GM12878 (cell line): ENCODE measurements at regions not wholly inside any gene's neighbourhood (a gene's known extent, or its start where the extent isn't known, plus 50 kb on each side); places are given as distances from the start of the nearest gene placed in this dataset.

Experiments used
- BHLHE40 ChIP-seq, 2 experiments: fragments of 450-650 bp in 1 of 2; IDR thresholded peaks; 2 replicates each; pipeline ENCODE4 v1.6.1; 2011 to 2017; ENCODE audit warnings: low read depth in 2 of 2, borderline replicate concordance in 1 of 2, improper control_type of control experiment in 1 of 2, low read length in 1 of 2, mild to moderate bottlenecking in 1 of 2
- CBFB ChIP-seq: IDR thresholded peaks from 2 replicates; pipeline ENCODE4 v1.6.1; 2016; ENCODE audit warnings: antibody characterized with exemption, low read depth
- CEBPB ChIP-seq, 2 experiments: fragments of 150-350 bp in 1 of 2; IDR thresholded peaks; 2 replicates each; pipeline ENCODE4 v1.6.1; 2012 to 2014; ENCODE audit warnings: low read depth in 2 of 2, low read length in 2 of 2, borderline replicate concordance in 1 of 2, inconsistent platforms in 1 of 2
- CTCF ChIP-seq, 3 experiments: IDR thresholded peaks in 2 of 3; conservative IDR thresholded peaks in 1 of 3; 2 replicates each; pipeline ENCODE4 v1.5.1; 2011; ENCODE audit warnings: low read depth in 3 of 3, low read length in 3 of 3, mild to moderate bottlenecking in 3 of 3, control low read depth in 2 of 3, moderate library complexity in 2 of 3, inconsistent platforms in 1 of 3, mixed read lengths in 1 of 3; ENCODE audit not compliant: control insufficient read depth in 2 of 3, insufficient read depth in 1 of 3; ENCODE audit errors: extremely low read depth in 1 of 3
- MAX ChIP-seq: IDR thresholded peaks from 2 replicates; pipeline ENCODE4 v1.6.1; 2012; ENCODE audit warnings: low read depth, low read length, improper control_type of control experiment
- POLR2AphosphoS2 ChIP-seq: IDR thresholded peaks from 2 replicates; pipeline ENCODE4 v1.6.1; 2011; ENCODE audit warnings: low read depth, mild to moderate bottlenecking, low read length, improper control_type of control experiment, moderate library complexity
- PRDM15 ChIP-seq: fragments of 450-650 bp; formaldehyde crosslinking; IDR thresholded peaks from 2 replicates; pipeline ENCODE4 v1.4.0; 2020; ENCODE audit warnings: mild to moderate bottlenecking, moderate library complexity
- RAD21 ChIP-seq: IDR thresholded peaks from 2 replicates; pipeline ENCODE4 v1.6.1; 2011; ENCODE audit warnings: mild to moderate bottlenecking, low read depth, low read length, moderate library complexity; ENCODE audit not compliant: insufficient read depth
- REST ChIP-seq: IDR thresholded peaks from 2 replicates; pipeline ENCODE4 v1.6.1; 2012; ENCODE audit warnings: mild to moderate bottlenecking, low read depth, low read length
- SP1 ChIP-seq: IDR thresholded peaks from one replicate; pipeline ENCODE4 v1.6.1; 2011; ENCODE audit warnings: low read depth, low read length
- SREBF1 ChIP-seq: IDR thresholded peaks from 2 replicates; pipeline ENCODE4 v1.6.1; 2012; ENCODE audit warnings: mild to moderate bottlenecking, low read length
- ZBTB11 ChIP-seq: fragments of 450-650 bp; formaldehyde crosslinking; IDR thresholded peaks from 2 replicates; pipeline ENCODE4 v1.5.0; 2022; ENCODE audit warnings: mild to moderate bottlenecking, missing genetic modification characterization
- ZSCAN29 ChIP-seq: fragments of 450-650 bp; IDR thresholded peaks from 2 replicates; pipeline ENCODE4 v1.6.1; 2017; ENCODE audit warnings: mild to moderate bottlenecking, moderate library complexity
- ZZZ3 ChIP-seq: IDR thresholded peaks from 2 replicates; pipeline ENCODE4 v1.6.1; 2011; ENCODE audit warnings: low read depth; ENCODE audit not compliant: control insufficient read depth, insufficient read length

- TF ChIP-seq ZZZ3: no peak
- no peak for TF ChIP-seq CTCF (IDR thresholded peaks at IDR 0.05 in 2 of 3, conservative IDR thresholded peaks at IDR 0.05 in 1 of 3; ENCODE audit: control insufficient read depth in 2 of 3, extremely low read depth in 1 of 3, insufficient read depth in 1 of 3, low read depth in 3 of 3, low read length in 3 of 3)
- TF ChIP-seq PRDM15 (CRISPR knock-in tag): no peak
- TF ChIP-seq ZBTB11 (CRISPR knock-in tag): no peak
- no peak for TF ChIP-seq REST
- no peak for TF ChIP-seq MAX
- TF ChIP-seq CBFB: no peak
- TF ChIP-seq SREBF1: no peak
- TF ChIP-seq BHLHE40 (IDR thresholded peaks at IDR 0.05; ENCODE audit: borderline replicate concordance in 1 of 2, low read depth in 2 of 2, low read length in 1 of 2): no peak
- TF ChIP-seq SP1: no peak
- TF ChIP-seq CEBPB (IDR thresholded peaks at IDR 0.05; ENCODE audit: borderline replicate concordance in 1 of 2, low read depth in 2 of 2, low read length in 2 of 2): no peak
- TF ChIP-seq RAD21: no peak
- TF ChIP-seq ZSCAN29: no peak
- TF ChIP-seq POLR2AphosphoS2: no peak
Observed at GRCh38 chr22:49659924-49660315, 167.8 kb downstream of the BRD1 start.
